GM23338 (cell line): ENCODE measurements at regions not wholly inside any gene's neighbourhood (a gene's known extent, or its start where the extent isn't known, plus 50 kb on each side); places are given as distances from the start of the nearest gene placed in this dataset.

Experiments used
- ATAC-seq: fragments of 200-7000 bp; cut with Tn5 transposase; 3 replicates; pipeline ENCODE4 v1.9.1; 2020
- DNase-seq: peaks from one replicate; pipeline ENCODE4 v3.0.0-alpha.2; 2015; ENCODE audit warnings: low spot score
- H2AFZ ChIP-seq: fragments of 200-600 bp; sonication (generic); 2 replicates; pipeline ENCODE4 v1.8.0; 2016; ENCODE audit warnings: antibody characterized with exemption, mild to moderate bottlenecking, moderate library complexity
- H3F3A ChIP-seq: fragments of 200-600 bp; sonication (generic); replicated peaks from 2 replicates; pipeline ENCODE4 v1.8.0; 2017; ENCODE audit warnings: antibody characterized with exemption, mixed run types, low read depth
- H3K27ac ChIP-seq: fragments of 200-600 bp; sonication (generic); 2 replicates; pipeline ENCODE4 v1.6.1; 2016; ENCODE audit warnings: low read depth
- H3K27me3 ChIP-seq: fragments of 200-600 bp; sonication (generic); 2 replicates; pipeline ENCODE4 v1.8.0; 2016; ENCODE audit warnings: mild to moderate bottlenecking, mixed run types, moderate library complexity; ENCODE audit not compliant: insufficient read depth
- H3K36me3 ChIP-seq: fragments of 200-600 bp; sonication (generic); 2 replicates; pipeline ENCODE4 v1.8.0; 2016; ENCODE audit warnings: mild to moderate bottlenecking; ENCODE audit not compliant: insufficient read depth
- H3K4me1 ChIP-seq: fragments of 200-600 bp; sonication (generic); 2 replicates; pipeline ENCODE4 v1.8.0; 2016; ENCODE audit warnings: mild to moderate bottlenecking, moderate library complexity; ENCODE audit not compliant: insufficient read depth
- H3K4me2 ChIP-seq: fragments of 200-600 bp; sonication (generic); 2 replicates; pipeline ENCODE4 v1.7.1; 2017; ENCODE audit warnings: mixed run types
- H3K4me3 ChIP-seq: fragments of 200-600 bp; sonication (generic); 2 replicates; pipeline ENCODE4 v1.6.1; 2016; ENCODE audit warnings: mixed run types
- H3K79me2 ChIP-seq: fragments of 200-600 bp; sonication (generic); replicated peaks from 2 replicates; pipeline ENCODE4 v1.8.0; 2017; ENCODE audit warnings: mild to moderate bottlenecking; ENCODE audit not compliant: insufficient read depth
- H3K9me2 ChIP-seq: fragments of 200-600 bp; sonication (generic); 2 replicates; pipeline ENCODE4 v1.8.0; 2017; ENCODE audit not compliant: insufficient read depth
- H4K20me1 ChIP-seq: fragments of 200-600 bp; sonication (generic); replicated peaks from 2 replicates; pipeline ENCODE4 v1.8.0; 2017; ENCODE audit warnings: mild to moderate bottlenecking; ENCODE audit not compliant: insufficient read depth
- H3K27ac Mint-ChIP-seq: 2 replicates; pipeline ENCODE4 v1.8.0; 2020; ENCODE audit warnings: inconsistent platforms, mild to moderate bottlenecking, moderate library complexity, mixed read lengths
- H3K27me3 Mint-ChIP-seq: 3 replicates; pipeline ENCODE4 v1.8.0; 2022; ENCODE audit warnings: low read depth, mild to moderate bottlenecking, moderate library complexity, mixed read lengths, inconsistent platforms; ENCODE audit not compliant: insufficient read depth, poor library complexity
- H3K36me3 Mint-ChIP-seq: 3 replicates; pipeline ENCODE4 v1.8.0; 2021; ENCODE audit warnings: low read depth, mild to moderate bottlenecking, inconsistent platforms, moderate library complexity, mixed read lengths
- H3K4me1 Mint-ChIP-seq: 3 replicates; pipeline ENCODE4 v1.8.0; 2020; ENCODE audit warnings: mild to moderate bottlenecking, inconsistent platforms, mixed read lengths
- H3K4me3 Mint-ChIP-seq: 3 replicates; pipeline ENCODE4 v1.8.0; 2021; ENCODE audit warnings: moderate library complexity, mild to moderate bottlenecking, inconsistent platforms, mixed read lengths
- H3K9me3 Mint-ChIP-seq: 3 replicates; pipeline ENCODE4 v1.8.0; 2020; ENCODE audit warnings: moderate library complexity, mild to moderate bottlenecking, inconsistent platforms, mixed read lengths
- CREB1 ChIP-seq: fragments of 250-450 bp; sonication (Bioruptor Pico); IDR thresholded peaks from 2 replicates; pipeline ENCODE4 v1.5.0; 2020; ENCODE audit warnings: low read depth, mild to moderate bottlenecking, moderate library complexity
- ETS1 ChIP-seq: IDR thresholded peaks from 2 replicates; pipeline ENCODE4 v1.6.1; 2016; ENCODE audit warnings: antibody characterized with exemption
- EZH2 ChIP-seq: fragments of 200-600 bp; sonication (generic); IDR thresholded peaks from one replicate; pipeline ENCODE4 v1.8.0; 2017; ENCODE audit warnings: antibody characterized with exemption, mild to moderate bottlenecking, low read depth; ENCODE audit not compliant: unreplicated experiment
- NANOG ChIP-seq: IDR thresholded peaks from 2 replicates; pipeline ENCODE4 v1.6.1; 2016; ENCODE audit warnings: antibody characterized with exemption, borderline replicate concordance
- POLR2AphosphoS5 ChIP-seq: IDR thresholded peaks from 2 replicates; pipeline ENCODE4 v1.6.1; 2016; ENCODE audit warnings: antibody characterized with exemption, low read depth
- ZNF114 ChIP-seq: fragments of 250-450 bp; sonication (Bioruptor Pico); IDR thresholded peaks from 2 replicates; pipeline ENCODE4 v1.5.0; 2020; ENCODE audit warnings: mild to moderate bottlenecking, moderate library complexity
- ZNF462 ChIP-seq: fragments of 250-450 bp; sonication (Bioruptor Pico); IDR thresholded peaks from 2 replicates; pipeline ENCODE4 v1.5.0; 2020; ENCODE audit warnings: mild to moderate bottlenecking, moderate library complexity

DNA sequence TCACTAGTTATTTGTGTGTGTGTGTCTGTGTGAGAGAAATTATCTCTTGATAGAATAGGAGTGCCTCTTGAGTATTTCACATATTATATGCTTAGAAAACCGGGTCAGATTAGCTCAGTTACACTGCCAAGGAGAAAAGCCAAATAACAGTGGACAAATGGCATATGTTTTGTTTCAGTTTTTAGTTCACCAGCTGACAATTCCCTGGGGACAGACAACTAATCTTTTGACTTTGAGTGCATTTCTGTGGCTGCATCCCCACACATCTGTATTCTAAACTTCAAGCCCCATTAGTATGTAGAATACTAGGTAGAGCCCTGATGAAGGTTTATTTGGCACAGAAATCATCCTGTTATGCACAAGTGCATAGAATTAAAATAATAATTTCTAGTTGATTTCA is 227.7 kb upstream of the CNTN3 start:
- Mint-ChIP-seq H3K27me3 (peaks cover 2% of the 10 kb centered on the region), H3K36me3 (no peaks in the 10 kb centered on the region), H3K9me3 (no peaks in the 10 kb centered on the region), H3K27ac (no peak overlapping the region), H3K4me3 (no peak overlapping the region), H3K4me1 (peaks cover 16% of the 10 kb centered on the region; the same call in 2 of the 3 replicates)
- no peaks in the 10 kb centered on the region for H3K27me3 ChIP-seq
- H3K36me3 ChIP-seq = no peaks in the 10 kb centered on the region
- DNase-seq = no peak
- H4K20me1 ChIP-seq = no peaks in the 10 kb centered on the region
- no peak overlapping the region for H3K4me3 ChIP-seq
- no peak overlapping the region for H2AFZ ChIP-seq
- no peak overlapping the region for H3K27ac ChIP-seq
- H3K4me1 ChIP-seq = no peaks in the 10 kb centered on the region
- no peak for ATAC-seq
- H3F3A ChIP-seq = no peaks in the 10 kb centered on the region
- H3K79me2 ChIP-seq = no peaks in the 10 kb centered on the region
- no peak overlapping the region for H3K4me2 ChIP-seq
- TF ChIP-seq CREB1 (CRISPR knock-in tag) (no peak), POLR2AphosphoS5 (no peak), ETS1 (no peak), NANOG (no peak), ZNF114 (CRISPR knock-in tag) (no peak)
- H3K9me2 ChIP-seq = no peaks in the 10 kb centered on the region

DNA sequence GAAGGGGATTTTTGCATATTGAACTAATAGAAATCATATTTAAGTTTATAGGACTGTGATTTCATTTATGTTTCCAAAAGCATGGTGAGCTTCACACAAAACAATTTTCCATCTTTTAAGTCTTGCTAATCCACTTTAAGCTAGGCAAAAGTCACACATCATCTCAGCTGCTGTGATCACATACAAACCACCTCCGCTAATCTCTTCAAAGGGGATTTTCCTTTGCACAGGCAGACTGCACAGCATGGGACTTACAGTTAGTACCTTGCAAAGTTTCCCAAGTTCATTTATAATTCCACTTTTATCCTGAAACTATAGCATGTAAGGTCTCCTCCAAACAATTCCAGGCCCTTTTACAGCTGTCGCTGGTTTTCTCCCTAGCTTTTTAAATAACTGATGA is 225.1 kb upstream of the CNTN3 start:
- Histone ChIP-seq H3F3A (no peaks in the 10 kb centered on the region), H3K27me3 (no peaks in the 10 kb centered on the region), H3K4me2 (no peak overlapping the region), H3K4me1 (no peaks in the 10 kb centered on the region), H3K4me3 (no peak overlapping the region), H3K36me3 (no peaks in the 10 kb centered on the region), H2AFZ (no peak overlapping the region), H4K20me1 (no peaks in the 10 kb centered on the region), H3K27ac (no peak overlapping the region), H3K9me2 (no peaks in the 10 kb centered on the region), H3K79me2 (no peaks in the 10 kb centered on the region)
- no peak for DNase-seq
- H3K36me3 Mint-ChIP-seq = no peaks in the 10 kb centered on the region
- peaks cover 16% of the 10 kb centered on the region; the same call in 2 of the 3 replicates for H3K4me1 Mint-ChIP-seq
- H3K9me3 Mint-ChIP-seq = no peaks in the 10 kb centered on the region
- H3K27ac Mint-ChIP-seq = no peak overlapping the region
- ATAC-seq = no peak
- no peak for TF ChIP-seq POLR2AphosphoS5
- TF ChIP-seq EZH2 = no peak
- H3K4me3 Mint-ChIP-seq = no peak overlapping the region
- peaks cover 2% of the 10 kb centered on the region for H3K27me3 Mint-ChIP-seq

GRCh38 chr3:74832925-74833324 is 218.5 kb upstream of the CNTN3 start:
- Histone ChIP-seq H3F3A (no peaks in the 10 kb centered on the region), H4K20me1 (no peaks in the 10 kb centered on the region), H3K79me2 (no peaks in the 10 kb centered on the region), H3K4me3 (no peak overlapping the region), H3K4me1 (no peaks in the 10 kb centered on the region), H3K4me2 (no peak overlapping the region), H2AFZ (peak overlapping the region; percentile 72), H3K27me3 (no peaks in the 10 kb centered on the region), H3K9me2 (no peaks in the 10 kb centered on the region), H3K36me3 (no peaks in the 10 kb centered on the region), H3K27ac (no peak overlapping the region)
- H3K4me3 Mint-ChIP-seq = no peak overlapping the region
- peaks cover 2% of the 10 kb centered on the region for H3K27me3 Mint-ChIP-seq
- no peaks in the 10 kb centered on the region for H3K9me3 Mint-ChIP-seq
- H3K27ac Mint-ChIP-seq = no peak overlapping the region
- no peaks in the 10 kb centered on the region for H3K4me1 Mint-ChIP-seq
- no peaks in the 10 kb centered on the region for H3K36me3 Mint-ChIP-seq
- DNase-seq = peak; percentile 43
- no peak for ATAC-seq
- TF ChIP-seq ZNF114 (CRISPR knock-in tag) (no peak), ZNF462 (no peak)
